H9 (cell line): ENCODE measurements at regions not wholly inside any gene's neighbourhood (a gene's known extent, or its start where the extent isn't known, plus 50 kb on each side); places are given as distances from the start of the nearest gene placed in this dataset.

Source experiments
- DNase-seq: peaks from one replicate; pipeline ENCODE4 v3.0.0-alpha.2; 2017
- H2AFZ ChIP-seq: one replicate; pipeline ENCODE4 v1.6.1; 2013; ENCODE audit warnings: mild to moderate bottlenecking, low read length, control low read depth, moderate library complexity
- H2AK5ac ChIP-seq: 2 replicates; pipeline ENCODE4 v1.6.1; 2013; ENCODE audit warnings: low read length, control low read depth, mixed read lengths; ENCODE audit not compliant: insufficient read length
- H2BK120ac ChIP-seq: one replicate; pipeline ENCODE4 v1.6.1; 2013; ENCODE audit warnings: low read depth, mild to moderate bottlenecking, low read length, control low read depth, inconsistent platforms; ENCODE audit not compliant: poor library complexity, severe bottlenecking
- H2BK12ac ChIP-seq: 2 replicates; pipeline ENCODE4 v1.6.1; 2013; ENCODE audit warnings: low read length, control low read depth, mixed read lengths, low read depth; ENCODE audit not compliant: insufficient read length
- H2BK15ac ChIP-seq: 2 replicates; pipeline ENCODE4 v1.6.1; 2013; ENCODE audit warnings: low read depth, low read length, control low read depth
- H2BK20ac ChIP-seq: one replicate; pipeline ENCODE4 v1.6.1; 2013; ENCODE audit warnings: low read depth, mild to moderate bottlenecking, low read length, control low read depth, inconsistent platforms; ENCODE audit not compliant: poor library complexity, severe bottlenecking
- H2BK5ac ChIP-seq: 2 replicates; pipeline ENCODE4 v1.6.1; 2013; ENCODE audit warnings: low read length, control low read depth, mixed read lengths; ENCODE audit not compliant: insufficient read length
- H3K14ac ChIP-seq: 2 replicates; pipeline ENCODE4 v1.6.1; 2013; ENCODE audit warnings: low read length, control low read depth; ENCODE audit not compliant: insufficient read depth
- H3K18ac ChIP-seq: 2 replicates; pipeline ENCODE4 v1.6.1; 2013; ENCODE audit warnings: low read depth, mild to moderate bottlenecking, mixed read lengths, low read length, control low read depth; ENCODE audit not compliant: insufficient read length
- H3K23ac ChIP-seq: 2 replicates; pipeline ENCODE4 v1.6.1; 2013; ENCODE audit warnings: low read length, control low read depth, mixed read lengths, low read depth; ENCODE audit not compliant: insufficient read length
- H3K23me2 ChIP-seq: 2 replicates; pipeline ENCODE4 v1.6.1; 2013; ENCODE audit warnings: low read depth, mild to moderate bottlenecking, mixed read lengths, low read length, control low read depth; ENCODE audit not compliant: insufficient read length, poor library complexity, severe bottlenecking
- H3K27ac ChIP-seq: 2 replicates; pipeline ENCODE4 v1.5.1; 2013; ENCODE audit warnings: low read length, control low read depth, mixed read lengths, low read depth; ENCODE audit not compliant: insufficient read length
- H3K27me3 ChIP-seq: 2 replicates; pipeline ENCODE4 v1.6.1; 2013; ENCODE audit warnings: low read length, control low read depth, inconsistent platforms; ENCODE audit not compliant: insufficient read depth
- H3K4ac ChIP-seq: 2 replicates; pipeline ENCODE4 v1.6.1; 2013; ENCODE audit warnings: low read depth, mild to moderate bottlenecking, control low read depth, inconsistent platforms, low read length, moderate library complexity
- H3K4me1 ChIP-seq: 2 replicates; pipeline ENCODE4 v1.6.1; 2013; ENCODE audit warnings: low read length, control low read depth, inconsistent platforms; ENCODE audit not compliant: insufficient read depth
- H3K4me2 ChIP-seq: 2 replicates; pipeline ENCODE4 v1.6.1; 2013; ENCODE audit warnings: low read length, control low read depth, mixed read lengths; ENCODE audit not compliant: insufficient read length, insufficient read depth
- H3K56ac ChIP-seq: 2 replicates; pipeline ENCODE4 v1.6.1; 2013; ENCODE audit warnings: low read depth, mild to moderate bottlenecking, mixed read lengths, low read length, control low read depth; ENCODE audit not compliant: insufficient read length
- H3K79me1 ChIP-seq: 2 replicates; pipeline ENCODE4 v1.6.1; 2013; ENCODE audit warnings: low read depth, mild to moderate bottlenecking, moderate library complexity, low read length, control low read depth, inconsistent platforms; ENCODE audit not compliant: insufficient read depth, poor library complexity, severe bottlenecking
- H3K79me2 ChIP-seq: 2 replicates; pipeline ENCODE4 v1.6.1; 2013; ENCODE audit warnings: low read length, control low read depth, inconsistent platforms; ENCODE audit not compliant: insufficient read depth
- H3K9ac ChIP-seq: 2 replicates; pipeline ENCODE4 v1.6.1; 2013; ENCODE audit warnings: low read length, control low read depth, mixed read lengths; ENCODE audit not compliant: insufficient read length; ENCODE audit errors: extremely low read depth
- H3K9me3 ChIP-seq: one replicate; pipeline ENCODE4 v1.6.1; 2013; ENCODE audit warnings: low read depth, low read length, inconsistent platforms; ENCODE audit not compliant: control insufficient read depth
- H3T11ph ChIP-seq: one replicate; pipeline ENCODE4 v1.6.1; 2013; ENCODE audit warnings: mild to moderate bottlenecking, low read length, control low read depth, inconsistent platforms
- H4K20me1 ChIP-seq: one replicate; pipeline ENCODE4 v1.6.1; 2013; ENCODE audit not compliant: control insufficient read depth, insufficient read length, insufficient read depth
- H4K5ac ChIP-seq: 2 replicates; pipeline ENCODE4 v1.6.1; 2013; ENCODE audit warnings: low read depth, mild to moderate bottlenecking, mixed read lengths, low read length, control low read depth; ENCODE audit not compliant: insufficient read length
- H4K8ac ChIP-seq: replicated peaks from 2 replicates; pipeline ENCODE4 v1.6.1; 2013; ENCODE audit warnings: low read length, control low read depth, mixed read lengths, low read depth; ENCODE audit not compliant: insufficient read length
- H4K91ac ChIP-seq: 2 replicates; pipeline ENCODE4 v1.6.1; 2013; ENCODE audit warnings: low read depth, mild to moderate bottlenecking, moderate library complexity, mixed read lengths, low read length, control low read depth; ENCODE audit not compliant: insufficient read length
- H3K27ac Mint-ChIP-seq, 3 experiments: 2 replicates in 2 of 3; 3 replicates in 1 of 3; pipeline ENCODE4 v1.8.0; 2020 to 2021; ENCODE audit warnings: mixed read lengths in 3 of 3, mild to moderate bottlenecking in 1 of 3, moderate library complexity in 1 of 3
- H3K27me3 Mint-ChIP-seq: 2 replicates; pipeline ENCODE4 v1.8.0; 2021; ENCODE audit warnings: low read depth, mild to moderate bottlenecking, moderate library complexity, mixed read lengths
- H3K36me3 Mint-ChIP-seq, 3 experiments: 2 replicates in 2 of 3; 3 replicates in 1 of 3; pipeline ENCODE4 v1.8.0; 2020 to 2021; ENCODE audit warnings: low read depth in 3 of 3, mixed read lengths in 3 of 3; ENCODE audit not compliant: insufficient read depth in 1 of 3
- H3K4me1 Mint-ChIP-seq, 2 experiments: 2 replicates each; pipeline ENCODE4 v1.8.0; 2020; ENCODE audit warnings: mixed read lengths in 2 of 2
- H3K4me3 Mint-ChIP-seq, 2 experiments: 2 replicates in 1 of 2; 3 replicates in 1 of 2; pipeline ENCODE4 v1.8.0; 2020 to 2021; ENCODE audit warnings: mild to moderate bottlenecking in 2 of 2, mixed read lengths in 2 of 2, moderate library complexity in 1 of 2
- H3K9me3 Mint-ChIP-seq, 2 experiments: 2 replicates in 1 of 2; 3 replicates in 1 of 2; pipeline ENCODE4 v1.8.0; 2020; ENCODE audit warnings: mild to moderate bottlenecking in 2 of 2, mixed read lengths in 2 of 2, moderate library complexity in 1 of 2
- CTCF ChIP-seq: fragments of 200-600 bp; sonication (generic); conservative IDR thresholded peaks from 3 replicates; pipeline ENCODE4 v1.8.0; 2021; ENCODE audit warnings: antibody characterized with exemption, mild to moderate bottlenecking
- WGBS: extraction: QIAGEN DNeasy Blood & Tissue Kit; methylation state at CpG from one replicate; pipeline ENCODE4 v1.1.7; 2013; ENCODE audit warnings: missing lambda C conversion rate, low lambda C conversion rate, mixed read lengths; ENCODE audit not compliant: insufficient read length; ENCODE audit errors: extremely low coverage; 5-methylcytosine and 5-hydroxymethylcytosine counted together

DNA sequence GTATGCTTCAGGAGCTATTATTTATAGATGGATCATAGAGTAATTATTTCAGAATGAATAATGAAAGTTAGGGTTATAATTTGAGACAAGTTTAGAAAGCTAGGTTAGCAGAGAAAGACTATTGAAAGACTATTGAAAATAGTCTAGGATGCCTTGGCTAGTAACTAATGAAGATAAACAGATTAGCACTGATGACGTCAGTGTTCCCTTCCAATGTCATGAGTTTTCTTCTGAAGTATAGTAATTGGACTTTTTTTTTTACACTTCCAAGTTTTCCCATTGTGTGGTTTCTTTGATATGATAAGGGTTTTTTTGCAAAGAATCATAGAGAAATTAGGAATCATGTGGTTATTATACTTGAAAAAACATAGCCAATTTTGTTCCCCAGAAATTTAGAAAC, 1041.5 kb upstream of the CRIM1 start:
- no peaks in the 10 kb centered on the region for H4K20me1 ChIP-seq
- H2BK12ac ChIP-seq, result no peak overlapping the region
- H2BK5ac ChIP-seq, result no peak overlapping the region
- H3K9ac ChIP-seq, result no peak overlapping the region
- no peak overlapping the region for H2BK120ac ChIP-seq
- H3K56ac ChIP-seq, result no peak overlapping the region
- no peaks in the 10 kb centered on the region for H3K36me3 Mint-ChIP-seq
- no peak overlapping the region for H2BK20ac ChIP-seq
- H3K4me2 ChIP-seq, result no peak overlapping the region
- H2BK15ac ChIP-seq, result no peak overlapping the region
- H3K79me1 ChIP-seq, result no peaks in the 10 kb centered on the region
- H3K4ac ChIP-seq, result no peak overlapping the region
- no peak overlapping the region for H3K18ac ChIP-seq
- no peak for DNase-seq
- H3K27me3 ChIP-seq, result no peaks in the 10 kb centered on the region
- H3K27ac Mint-ChIP-seq, result no peak overlapping the region
- no peaks in the 10 kb centered on the region for H3K79me2 ChIP-seq
- H4K5ac ChIP-seq, result no peak overlapping the region
- no peaks in the 10 kb centered on the region for H3K23me2 ChIP-seq
- no peaks in the 10 kb centered on the region for H3K9me3 Mint-ChIP-seq
- no peak overlapping the region for H3K14ac ChIP-seq
- no peak overlapping the region for H4K91ac ChIP-seq
- no peak overlapping the region for H3K23ac ChIP-seq
- no peak overlapping the region for H2AK5ac ChIP-seq
- WGBS, result no CpG with 5 or more reads among the region's 1 CpG
- H3K4me1 ChIP-seq, result no peaks in the 10 kb centered on the region
- H3K27me3 Mint-ChIP-seq, result peaks cover 9% of the 10 kb centered on the region; the same call in 1 of the 2 replicates
- H3K4me1 Mint-ChIP-seq, result no peaks in the 10 kb centered on the region
- H4K8ac ChIP-seq, result no peak overlapping the region
- no peak overlapping the region for H3K27ac ChIP-seq
- no peak for TF ChIP-seq CTCF
- no peak overlapping the region for H3K4me3 Mint-ChIP-seq
- H3T11ph ChIP-seq, result no peak overlapping the region
- H3K9me3 ChIP-seq, result no peaks in the 10 kb centered on the region
- H2AFZ ChIP-seq, result no peak overlapping the region
